DMS114 treated with DMSO at 0.1 percent for 48 hours (cell line): ENCODE measurements at regions not wholly inside any gene's neighbourhood (a gene's known extent, or its start where the extent isn't known, plus 50 kb on each side); places are given as distances from the start of the nearest gene placed in this dataset.

ENCODE experiments used
- DNase-seq: peaks from one replicate; lab custom pipeline; 2025; ENCODE audit not compliant: unreplicated experiment; lab: John Stamatoyannopoulos, UW

DNA sequence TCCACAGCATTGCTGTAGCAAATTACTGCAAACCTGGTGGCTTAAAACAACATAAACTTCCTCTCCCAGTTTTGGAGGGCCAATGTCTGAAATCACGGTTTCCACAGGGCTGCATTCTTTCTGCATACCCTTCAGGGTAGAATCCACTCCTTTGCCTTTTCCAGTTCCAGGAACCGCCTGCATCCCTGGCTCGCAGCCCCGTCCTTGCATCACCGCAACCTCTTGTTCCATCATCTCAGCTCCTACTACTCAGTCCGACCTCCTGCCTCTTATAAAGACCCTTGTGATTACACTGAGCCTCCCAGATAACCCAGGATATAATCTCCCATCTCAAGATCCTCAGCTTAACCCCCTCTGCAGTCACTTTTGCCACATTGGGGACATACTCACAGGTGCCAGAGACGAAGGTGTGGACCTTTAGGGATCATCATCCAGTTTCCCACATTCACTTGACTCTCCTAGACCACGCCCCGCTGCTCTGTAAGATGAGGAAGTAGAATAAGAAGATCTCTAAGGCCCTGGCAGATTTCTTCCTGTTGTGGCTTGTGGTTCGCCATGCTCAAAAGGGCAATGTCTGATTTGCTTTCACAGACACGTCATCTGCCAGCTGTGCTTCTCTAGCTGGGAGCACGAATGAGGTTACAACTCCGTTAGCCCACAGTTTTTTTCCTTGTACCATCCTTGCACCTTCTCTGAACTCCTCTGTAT is 103.6 kb upstream of the AGAP1 start:
- no peak for DNase-seq

DNA sequence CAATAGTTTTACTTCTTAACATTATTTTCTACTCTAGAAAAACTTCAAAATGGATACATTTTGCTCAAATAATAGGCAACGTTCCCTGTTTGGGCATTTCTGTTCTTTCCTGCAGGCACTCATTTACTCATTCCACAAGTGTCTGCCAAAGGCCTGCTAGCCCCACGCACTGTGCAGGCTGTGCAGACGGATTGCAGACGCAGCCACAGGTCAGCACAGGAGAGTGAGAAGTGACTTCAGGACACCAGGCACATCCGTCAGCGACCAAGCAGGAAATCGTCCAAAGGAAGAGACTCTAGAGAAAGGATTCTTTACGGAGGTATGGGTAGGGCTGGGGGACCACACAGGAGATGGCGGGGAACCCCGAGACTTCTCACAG is 103.0 kb upstream of the AGAP1 start:
- no peak for DNase-seq

- no peak for DNase-seq
Measured at GRCh38 chr2:235391921-235392615, 101.8 kb upstream of the AGAP1 start.

GRCh38 chr2:235394278-235394828 is 99.5 kb upstream of the AGAP1 start:
- no peak for DNase-seq

DNA sequence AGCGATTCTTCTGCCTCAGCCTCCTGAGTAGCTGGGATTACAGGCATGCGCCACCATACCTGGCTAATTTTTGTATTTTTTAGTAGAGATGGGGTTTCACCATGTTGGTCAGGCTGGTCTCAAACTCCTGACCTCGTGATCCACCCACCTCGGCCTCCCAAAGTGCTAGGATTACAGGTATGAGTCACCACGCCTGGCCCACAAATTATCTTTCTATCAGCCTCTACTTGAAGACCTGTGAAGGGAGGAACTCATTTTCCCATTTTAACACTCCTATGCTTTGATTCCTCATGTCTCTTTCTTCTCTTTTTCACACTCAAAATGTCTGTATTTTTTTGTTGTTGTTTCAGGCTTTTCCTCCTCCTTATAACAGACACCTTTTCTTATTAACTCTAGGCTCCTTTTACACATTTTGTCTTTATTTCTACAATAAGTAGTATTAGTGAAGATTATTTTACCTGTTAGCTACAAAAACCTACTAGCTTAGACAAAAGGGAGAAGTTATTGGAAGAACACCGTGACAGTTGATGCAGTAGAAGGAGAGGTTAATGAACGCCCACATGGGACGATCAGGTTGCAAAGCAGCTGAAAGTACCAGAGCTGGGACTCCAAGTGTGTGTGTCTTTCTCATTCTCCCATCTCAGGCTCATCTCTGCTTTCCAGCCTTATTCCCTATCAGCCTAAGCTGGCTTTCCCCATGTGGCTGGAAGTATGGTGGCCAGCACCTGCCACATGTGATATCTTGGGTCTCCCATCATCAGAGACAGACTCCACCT is 97.6 kb upstream of the AGAP1 start:
- no peak for DNase-seq

GRCh38 chr2:235398321-235398720 is 95.5 kb upstream of the AGAP1 start:
- no peak for DNase-seq

DNA sequence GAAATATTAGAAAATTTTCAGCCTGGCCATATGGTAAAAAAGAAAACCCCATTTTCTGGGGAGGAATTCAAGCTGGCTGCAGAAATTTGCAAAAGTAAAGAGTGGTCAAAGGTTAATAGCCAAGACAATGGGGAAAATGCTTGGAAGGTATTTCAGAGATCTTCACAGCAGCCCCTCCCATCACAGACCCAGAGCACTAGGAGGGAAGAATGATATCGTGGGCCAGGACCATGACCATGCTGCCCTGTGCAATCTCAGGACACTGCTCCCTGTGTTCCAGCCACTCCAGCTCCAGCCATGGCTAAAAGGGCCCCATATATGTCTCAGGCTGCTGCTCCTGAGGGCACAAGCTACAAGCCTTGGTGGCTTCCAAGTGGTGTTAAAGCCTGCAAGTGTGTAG is 93.9 kb upstream of the AGAP1 start:
- no peak for DNase-seq

DNA sequence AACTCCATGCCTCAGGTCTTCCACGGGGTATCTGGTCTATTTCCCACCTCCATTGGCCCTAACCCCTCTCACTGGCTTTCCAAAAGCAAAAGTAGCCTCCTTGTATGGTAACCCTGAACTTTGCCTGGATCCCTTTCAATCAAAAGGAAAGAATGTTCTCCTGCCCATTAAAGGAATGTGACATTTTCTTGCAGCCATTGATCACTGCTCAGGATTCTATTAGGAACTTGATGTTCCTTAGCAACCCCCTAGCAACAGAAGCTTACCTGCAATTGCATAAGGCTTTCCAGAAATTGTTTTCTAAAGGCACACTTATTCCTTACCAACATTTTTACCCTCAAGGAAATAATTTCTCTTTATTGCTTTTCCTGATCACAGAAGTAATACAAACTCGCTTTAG is 91.4 kb upstream of the AGAP1 start:
- no peak for DNase-seq

DNA sequence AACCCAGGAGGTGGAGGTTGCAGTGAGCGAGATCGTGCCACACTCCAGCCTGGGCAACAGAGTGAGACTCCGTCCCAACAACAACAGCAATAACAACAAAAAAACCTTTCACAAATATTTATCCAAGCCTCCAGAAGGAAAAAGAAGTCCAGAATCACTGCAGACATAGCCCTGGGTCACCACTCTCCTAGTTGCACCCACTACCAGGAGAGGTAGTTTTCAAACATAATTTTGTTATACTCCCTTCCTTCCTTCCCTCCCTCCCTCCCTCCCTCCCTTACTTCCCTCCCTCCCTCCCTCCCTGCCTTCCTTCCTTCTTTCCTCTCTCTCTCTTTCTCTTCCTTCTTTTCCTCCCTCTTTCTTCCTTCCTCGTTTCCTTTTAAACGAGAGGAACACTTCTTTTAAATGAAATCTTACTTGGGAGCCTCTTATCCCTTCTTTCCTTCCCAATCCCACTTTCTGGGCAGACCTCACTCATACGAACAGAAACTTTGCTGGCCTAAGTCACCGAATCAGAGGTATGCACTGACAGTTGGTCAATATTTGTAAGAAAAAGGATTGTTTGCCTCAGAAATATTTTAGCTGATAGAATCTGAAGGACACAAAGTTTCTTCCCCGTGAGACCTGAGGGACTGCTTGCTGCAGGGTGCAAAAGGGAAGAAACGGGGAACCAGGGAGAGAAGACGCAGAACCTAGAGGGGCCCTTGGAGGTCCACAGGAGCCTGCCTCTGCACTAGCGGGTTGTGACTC is 88.1 kb upstream of the AGAP1 start:
- DNase-seq, result no peak

- DNase-seq, result no peak
Measured at GRCh38 chr2:235406430-235406829, 87.4 kb upstream of the AGAP1 start.

GRCh38 chr2:235411905-235412485 is 81.8 kb upstream of the AGAP1 start:
- DNase-seq, result no peak

- no peak for DNase-seq
Measured at GRCh38 chr2:235413064-235413463, 80.8 kb upstream of the AGAP1 start.

DNA sequence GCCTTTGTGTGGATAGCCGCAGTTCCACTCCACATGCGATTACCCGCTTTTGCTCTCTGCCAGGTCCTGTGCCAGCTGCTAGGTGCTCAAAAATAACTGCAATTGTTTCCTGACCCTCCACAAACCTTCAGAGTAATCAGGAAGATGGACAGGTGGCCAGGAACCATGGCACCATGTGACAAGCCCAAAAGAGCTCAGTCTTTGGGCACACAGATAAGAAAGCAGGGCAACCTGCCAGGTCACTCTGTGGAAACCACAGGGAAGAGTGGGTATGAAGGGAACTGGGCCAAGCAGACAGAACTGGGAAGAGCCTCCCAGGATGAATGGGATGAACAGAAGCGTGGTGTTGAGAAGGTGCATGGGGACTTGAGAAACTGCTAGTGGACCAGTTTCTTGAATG is 79.4 kb upstream of the AGAP1 start:
- DNase-seq, result no peak

DNA sequence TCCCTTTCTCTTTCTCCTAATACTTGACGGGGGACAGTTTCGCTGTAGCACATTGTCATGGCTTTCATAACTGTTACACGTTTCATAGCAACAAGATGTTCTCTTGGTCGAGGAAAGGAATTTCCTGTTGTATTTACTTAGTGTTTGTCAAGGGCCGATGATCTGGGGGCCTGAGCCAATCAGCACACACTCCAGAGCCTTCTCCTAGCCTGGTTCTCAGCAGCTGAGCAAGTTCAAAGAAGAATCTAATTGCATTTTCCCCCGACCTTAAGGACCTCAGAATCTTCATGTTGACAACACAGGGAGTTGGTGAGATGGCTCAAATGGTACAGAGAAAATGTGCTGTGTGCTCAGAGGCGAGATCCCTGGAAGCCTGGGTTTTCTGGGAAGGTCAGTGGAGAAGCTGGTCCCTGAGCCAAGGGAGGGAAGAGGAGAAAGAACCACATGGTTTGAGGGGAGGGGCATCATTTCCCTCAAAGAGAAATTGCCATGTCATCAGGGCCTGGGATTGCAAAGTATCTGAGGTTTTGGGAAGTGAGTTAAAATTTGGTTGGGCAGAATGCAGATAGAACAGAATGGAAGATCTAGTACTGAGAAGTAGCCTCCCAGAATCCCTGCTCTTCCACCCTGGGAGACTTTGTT is 76.9 kb upstream of the AGAP1 start:
- DNase-seq, result no peak

- no peak for DNase-seq
Measured at GRCh38 chr2:235418918-235419317, 74.9 kb upstream of the AGAP1 start.

DNA sequence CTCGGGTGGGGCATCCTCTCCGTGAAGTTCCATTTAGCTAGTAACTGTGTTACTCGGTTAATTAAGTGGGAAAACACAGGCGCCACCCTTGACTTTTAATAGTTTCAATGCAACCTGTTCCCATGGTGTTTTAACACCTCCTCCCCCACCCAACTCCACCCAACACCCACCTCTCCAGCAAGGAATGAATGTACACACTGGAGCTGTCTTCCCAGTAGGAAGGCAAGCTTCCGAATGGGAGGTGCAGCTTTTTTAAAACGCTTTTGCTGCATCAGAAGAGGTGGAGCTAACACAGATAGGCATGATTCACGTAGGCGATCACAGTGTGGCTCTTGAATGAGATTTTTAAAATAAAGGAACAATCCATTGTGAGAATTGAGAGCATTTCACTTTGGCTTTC is 73.8 kb upstream of the AGAP1 start:
- DNase-seq, result no peak

DNA sequence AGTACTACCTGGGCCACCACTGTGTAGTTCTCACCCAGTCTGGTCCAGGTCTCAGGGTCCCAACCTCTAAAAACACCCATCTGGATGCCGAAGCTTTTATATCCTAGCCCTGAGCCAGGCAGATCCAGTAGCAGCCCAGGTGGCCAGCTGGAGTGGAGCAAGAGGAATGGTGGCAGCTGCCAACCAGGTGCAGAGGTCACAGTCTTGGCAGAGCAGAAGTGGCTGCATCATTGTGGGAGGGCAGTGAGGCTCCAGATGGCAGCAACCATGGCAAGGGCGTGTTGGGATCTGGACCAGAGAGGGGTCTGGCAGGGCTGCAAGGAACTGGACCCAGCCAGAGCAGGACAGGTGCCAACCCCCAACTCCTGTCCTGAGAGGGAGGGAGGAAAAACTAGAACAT is 72.2 kb upstream of the AGAP1 start:
- DNase-seq, result no peak

GRCh38 chr2:235430366-235431083 is 63.3 kb upstream of the AGAP1 start:
- no peak for DNase-seq

DNA sequence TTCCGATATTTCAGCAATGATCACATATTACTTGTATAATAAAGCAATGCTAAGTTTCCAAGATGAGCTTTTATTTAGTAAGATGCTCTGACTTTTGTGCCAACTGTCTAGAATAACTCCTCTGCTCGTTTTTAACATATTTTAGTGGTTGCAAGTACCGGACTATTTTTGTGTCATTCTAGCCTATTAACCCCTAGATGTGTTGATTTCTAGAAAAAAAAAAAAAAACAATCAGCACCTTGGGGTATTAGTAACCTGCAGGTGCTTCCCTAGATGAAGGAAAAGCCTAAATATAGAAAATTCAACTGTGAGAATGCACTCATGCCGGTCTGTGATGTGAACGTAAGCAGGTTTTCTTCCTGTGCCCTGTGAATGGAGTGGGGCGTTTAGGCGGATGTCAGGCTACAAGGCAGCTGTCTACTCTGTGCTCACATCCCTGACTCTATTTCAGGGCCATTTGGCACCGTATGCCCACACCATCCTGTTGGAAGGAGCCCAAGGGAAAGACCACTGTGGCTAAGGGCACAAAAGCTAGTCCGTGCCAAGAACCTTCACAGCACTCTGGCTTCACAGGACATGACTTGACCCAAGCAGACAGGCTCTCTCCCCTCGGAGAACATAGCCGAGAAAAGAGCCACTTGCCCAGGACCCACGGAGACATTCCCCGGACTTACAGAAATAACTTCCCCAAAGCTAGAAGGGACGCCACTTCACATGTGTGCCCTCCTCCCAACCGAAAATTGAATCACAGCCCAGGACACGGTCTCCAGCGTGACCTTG is 60.9 kb upstream of the AGAP1 start:
- DNase-seq, result no peak
